Vagina (tissue), 2 donors: ENCODE measurements at regions not wholly inside any gene's neighbourhood (a gene's known extent, or its start where the extent isn't known, plus 50 kb on each side); places are given as distances from the start of the nearest gene placed in this dataset.

ENCODE experiments used
- CTCF ChIP-seq, 3 experiments: fragments of 450-650 bp in 2 of 3; fragments of 200-600 bp in 1 of 3; sonication (generic) in 1 of 3; IDR thresholded peaks; one replicate each; pipeline ENCODE4 v1.5.1; 2017 to 2019; ENCODE audit warnings: antibody characterized with exemption in 3 of 3, mild to moderate bottlenecking in 2 of 3, moderate library complexity in 2 of 3
- POLR2A ChIP-seq, 2 donors: fragments of 450-650 bp; IDR thresholded peaks; one replicate each; pipeline ENCODE4 v1.6.1; 2017; ENCODE audit warnings: antibody characterized with exemption in 2 of 2, mild to moderate bottlenecking in 2 of 2, moderate library complexity in 2 of 2
- POLR2AphosphoS5 ChIP-seq, 2 donors: sonication (generic); formaldehyde crosslinking; IDR thresholded peaks; one replicate each; pipeline ENCODE4 v1.9.0; 2017; ENCODE audit warnings: antibody characterized with exemption in 2 of 2, mild to moderate bottlenecking in 2 of 2, low read depth in 1 of 2; ENCODE audit not compliant: insufficient read depth in 1 of 2

- TF ChIP-seq CTCF (IDR thresholded peaks at IDR 0.05) = no peak
- TF ChIP-seq POLR2AphosphoS5 (IDR thresholded peaks at IDR 0.05; ENCODE audit: insufficient read depth in 1 of 2, low read depth in 1 of 2) = no peak
- TF ChIP-seq POLR2A (IDR thresholded peaks at IDR 0.05) = no peak
Observed at GRCh38 chr18:55927831-55928230, 339.8 kb upstream of the TCF4 start.
